Caco-2 (cell line): ENCODE measurements at regions not wholly inside any gene's neighbourhood (a gene's known extent, or its start where the extent isn't known, plus 50 kb on each side); places are given as distances from the start of the nearest gene placed in this dataset.

ENCODE experiments used
- BruUV-seq: library from RNA; stranded (reverse); fragments of 400-500 nt; replicated peaks from 2 replicates; lab custom pipeline; 2021; lab: Mats Ljungman, UMichigan
- CTCF ChIA-PET: fragments of 300-600 bp; sonication (Branson Sonifier 250); formaldehyde crosslinking; loops from one replicate; lab custom pipeline; 2022; ENCODE audit warnings: antibody characterized with exemption; lab: Charles Lee
- POLR2A ChIA-PET: fragments of 300-600 bp; sonication (Branson Sonifier 250); formaldehyde crosslinking; loops from one replicate; lab custom pipeline; 2022; ENCODE audit warnings: antibody characterized with exemption; lab: Charles Lee
- DNase-seq, 2 experiments: peaks; one replicate each; pipeline versions ENCODE4 v3.0.0 to v3.0.0-alpha.2; 2020 to 2022
- H3K27me3 ChIP-seq: replicated peaks from 2 replicates; pipeline ENCODE4 v1.6.0; 2011; ENCODE audit warnings: low read length; ENCODE audit not compliant: control insufficient read depth, insufficient read depth
- H3K36me3 ChIP-seq: 2 replicates; pipeline ENCODE4 v1.5.1; 2011; ENCODE audit warnings: low read length; ENCODE audit not compliant: control insufficient read depth, insufficient read depth
- H3K4me1 ChIP-seq: fragments of 250-450 bp; sonication (Bioruptor Pico); 2 replicates; pipeline ENCODE4 v1.5.1; 2020; ENCODE audit warnings: mild to moderate bottlenecking
- H3K4me3 ChIP-seq: 2 replicates; pipeline ENCODE4 v1.5.1; 2011; ENCODE audit warnings: low read depth, mild to moderate bottlenecking, control low read depth, low read length
- H3K9me3 ChIP-seq: fragments of 250-450 bp; sonication (Bioruptor Pico); 2 replicates; pipeline ENCODE4 v1.5.1; 2020; ENCODE audit warnings: mild to moderate bottlenecking, moderate library complexity
- H3K27ac Mint-ChIP-seq: one replicate; pipeline ENCODE4 v1.8.0; 2022; ENCODE audit warnings: mixed read lengths; ENCODE audit not compliant: unreplicated experiment
- H3K27me3 Mint-ChIP-seq: one replicate; pipeline ENCODE4 v1.8.0; 2022; ENCODE audit warnings: mixed read lengths; ENCODE audit not compliant: insufficient read depth, unreplicated experiment
- H3K36me3 Mint-ChIP-seq: one replicate; pipeline ENCODE4 v1.8.0; 2022; ENCODE audit warnings: mild to moderate bottlenecking, mixed read lengths; ENCODE audit not compliant: insufficient read depth, unreplicated experiment
- H3K4me1 Mint-ChIP-seq: one replicate; pipeline ENCODE4 v1.8.0; 2022; ENCODE audit warnings: low read depth, mixed read lengths; ENCODE audit not compliant: unreplicated experiment
- H3K4me3 Mint-ChIP-seq: one replicate; pipeline ENCODE4 v1.8.0; 2022; ENCODE audit warnings: mild to moderate bottlenecking, moderate library complexity, mixed read lengths; ENCODE audit not compliant: unreplicated experiment
- H3K9me3 Mint-ChIP-seq: one replicate; pipeline ENCODE4 v1.8.0; 2022; ENCODE audit warnings: mixed read lengths; ENCODE audit not compliant: unreplicated experiment
- CTCF ChIP-seq, 2 experiments: fragments of 200-600 bp in 1 of 2; IDR thresholded peaks; 1 replicate in 1 of 2; 2 replicates in 1 of 2; pipeline versions ENCODE4 v1.5.1 to v1.8.0; 2011 to 2022; ENCODE audit warnings: antibody characterized with exemption in 1 of 2, control low read depth in 1 of 2, inconsistent platforms in 1 of 2, low read depth in 1 of 2, low read length in 1 of 2, mild to moderate bottlenecking in 1 of 2, moderate library complexity in 1 of 2; ENCODE audit not compliant: insufficient read depth in 1 of 2, severe bottlenecking in 1 of 2, unreplicated experiment in 1 of 2
- intact Hi-C: fragments of 100-400 bp; cut with micrococcal nuclease; formaldehyde crosslinking; loops from one replicate; pipeline ENCODE4 v1.10.0; 2022; ENCODE audit not compliant: unreplicated experiment

GRCh38 chrX:45368705-45369104 is 168.0 kb upstream of the DIPK2B start:
- intact Hi-C loops = no loop called here
- Histone ChIP-seq H3K4me3 (no peak overlapping the region), H3K27me3 (no peaks in the 10 kb centered on the region), H3K4me1 (no peaks in the 10 kb centered on the region), H3K9me3 (peaks cover 3% of the 10 kb centered on the region; the same call in 1 of the 2 replicates), H3K36me3 (no peaks in the 10 kb centered on the region)
- ChIA-PET POLR2A (no interaction called here), CTCF (no interaction called here)
- no peak for DNase-seq
- Mint-ChIP-seq H3K27me3 (no peaks in the 10 kb centered on the region), H3K36me3 (no peaks in the 10 kb centered on the region), H3K27ac (no peak overlapping the region), H3K9me3 (peaks cover 26% of the 10 kb centered on the region), H3K4me3 (no peak overlapping the region), H3K4me1 (no peaks in the 10 kb centered on the region)
- BruUV-seq = no TSS peak
- TF ChIP-seq CTCF (IDR thresholded peaks at IDR 0.05; ENCODE audit: insufficient read depth in 1 of 2, low read depth in 1 of 2, low read length in 1 of 2, severe bottlenecking in 1 of 2, unreplicated experiment in 1 of 2) = no peak

- Mint-ChIP-seq H3K4me3 (no peak overlapping the region), H3K9me3 (peaks cover 10% of the 10 kb centered on the region), H3K4me1 (peaks cover under 1% of the 10 kb centered on the region), H3K27me3 (no peaks in the 10 kb centered on the region), H3K36me3 (no peaks in the 10 kb centered on the region), H3K27ac (no peak overlapping the region)
- no peak for DNase-seq
- H3K4me3 ChIP-seq = no peak overlapping the region
- CTCF ChIA-PET = no interaction called here
- no TSS peak for BruUV-seq
- H3K9me3 ChIP-seq = peaks cover 3% of the 10 kb centered on the region; the same call in 1 of the 2 replicates
- H3K4me1 ChIP-seq = peaks cover 6% of the 10 kb centered on the region; the same call in 1 of the 2 replicates
- H3K36me3 ChIP-seq = no peaks in the 10 kb centered on the region
- H3K27me3 ChIP-seq = no peaks in the 10 kb centered on the region
- POLR2A ChIA-PET = no interaction called here
- intact Hi-C loops = no loop called here
- no peak for TF ChIP-seq CTCF (IDR thresholded peaks at IDR 0.05; ENCODE audit: insufficient read depth in 1 of 2, low read depth in 1 of 2, low read length in 1 of 2, severe bottlenecking in 1 of 2, unreplicated experiment in 1 of 2)
These were observed 162.9 kb upstream of the DIPK2B start for GRCh38 chrX:45363596-45363995.

DNA sequence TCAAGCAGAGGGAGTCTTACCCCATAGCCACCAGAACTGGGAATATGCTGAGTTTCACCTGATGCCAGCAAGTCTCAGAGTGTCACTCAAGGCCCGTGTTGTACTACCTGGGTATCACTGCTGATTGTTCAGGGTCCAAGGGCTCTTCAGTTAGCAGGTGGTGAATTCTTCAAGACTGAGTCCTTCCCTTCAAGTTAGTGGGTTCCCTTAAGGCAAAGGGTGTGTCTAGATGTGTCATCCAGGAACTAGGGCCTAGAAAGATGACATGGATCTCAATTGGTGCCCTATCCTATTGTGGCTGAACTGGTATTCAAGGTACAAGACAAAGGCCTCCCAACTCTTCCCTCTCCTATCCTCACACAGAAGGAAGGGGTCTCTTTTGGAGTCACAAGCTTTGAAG is 159.9 kb upstream of the DIPK2B start:
- Mint-ChIP-seq H3K9me3 (peaks cover 10% of the 10 kb centered on the region), H3K4me1 (peaks cover 10% of the 10 kb centered on the region)

More for the DNA sequence above, 159.9 kb upstream of the DIPK2B start:
- no peak for TF ChIP-seq CTCF (IDR thresholded peaks at IDR 0.05; ENCODE audit: insufficient read depth in 1 of 2, low read depth in 1 of 2, low read length in 1 of 2, severe bottlenecking in 1 of 2, unreplicated experiment in 1 of 2)
- no peak for DNase-seq
- Mint-ChIP-seq H3K27me3 (no peaks in the 10 kb centered on the region), H3K4me3 (no peak overlapping the region), H3K27ac (no peak overlapping the region), H3K36me3 (no peaks in the 10 kb centered on the region)
- intact Hi-C loops = no loop called here
- H3K36me3 ChIP-seq = no peaks in the 10 kb centered on the region
- CTCF ChIA-PET = no interaction called here
- H3K9me3 ChIP-seq = no peaks in the 10 kb centered on the region
- peaks cover 7% of the 10 kb centered on the region; the same call in 1 of the 2 replicates for H3K4me1 ChIP-seq
- no peaks in the 10 kb centered on the region for H3K27me3 ChIP-seq
- H3K4me3 ChIP-seq = no peak overlapping the region
- POLR2A ChIA-PET = no interaction called here
- BruUV-seq = no TSS peak
